GM19023 (cell line): ENCODE measurements at regions not wholly inside any gene's neighbourhood (a gene's known extent, or its start where the extent isn't known, plus 50 kb on each side); places are given as distances from the start of the nearest gene placed in this dataset.

ENCODE experiments used
- ATAC-seq: cut with Tn5 transposase; IDR thresholded peaks from one replicate; pipeline ENCODE4 v1.9.1; 2021; ENCODE audit warnings: mild to moderate bottlenecking, moderate library complexity; ENCODE audit not compliant: unreplicated experiment

DNA sequence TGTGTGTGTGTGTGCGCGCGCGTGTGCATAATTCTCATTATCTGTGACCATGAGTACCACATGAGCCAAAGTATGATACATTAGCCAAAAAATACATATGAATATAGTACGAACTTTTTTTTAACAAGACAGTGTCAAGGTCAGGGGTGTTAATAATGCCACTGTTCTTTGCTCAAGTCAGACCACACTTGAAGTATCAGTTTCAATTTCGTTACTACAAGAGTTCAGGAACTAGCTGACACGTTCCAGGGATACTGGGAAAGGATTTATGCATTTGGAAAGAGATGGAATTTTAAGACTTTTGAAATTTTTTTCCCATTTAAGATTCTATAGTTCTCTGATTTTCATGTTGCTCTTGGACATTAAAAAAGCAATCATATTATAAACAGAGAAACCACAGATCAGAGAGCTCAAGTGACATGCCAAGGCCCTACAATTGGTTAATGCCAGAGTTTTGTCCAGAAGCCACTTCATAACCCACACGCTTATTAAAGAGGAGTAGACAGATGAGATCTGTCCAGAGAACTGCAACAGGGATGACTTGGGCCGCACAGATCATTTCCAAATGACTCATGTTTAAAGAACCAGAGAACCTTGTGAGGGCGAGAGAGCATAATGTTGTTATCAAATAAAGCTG lies 718.8 kb upstream of the SGCG start:
- no peak for ATAC-seq

DNA sequence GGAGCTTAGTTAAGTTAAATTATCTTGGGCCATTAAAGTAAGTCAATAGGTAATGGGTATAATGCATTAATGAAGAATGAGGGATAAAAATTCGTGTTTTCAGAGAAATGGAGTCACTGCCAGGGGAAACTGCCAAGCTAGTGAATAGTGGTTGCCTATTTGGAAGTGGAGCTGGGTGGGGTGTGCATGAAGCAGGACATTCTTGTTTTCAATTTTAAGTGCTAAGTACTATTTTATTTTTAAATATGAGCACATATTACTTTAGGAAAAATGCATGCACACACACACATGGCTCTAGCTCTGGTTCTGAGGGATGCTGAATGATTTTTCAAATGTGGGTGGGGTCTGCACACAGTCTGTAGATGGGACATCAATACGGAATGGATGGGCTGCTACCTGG lies 717.7 kb upstream of the SGCG start:
- no peak for ATAC-seq

DNA sequence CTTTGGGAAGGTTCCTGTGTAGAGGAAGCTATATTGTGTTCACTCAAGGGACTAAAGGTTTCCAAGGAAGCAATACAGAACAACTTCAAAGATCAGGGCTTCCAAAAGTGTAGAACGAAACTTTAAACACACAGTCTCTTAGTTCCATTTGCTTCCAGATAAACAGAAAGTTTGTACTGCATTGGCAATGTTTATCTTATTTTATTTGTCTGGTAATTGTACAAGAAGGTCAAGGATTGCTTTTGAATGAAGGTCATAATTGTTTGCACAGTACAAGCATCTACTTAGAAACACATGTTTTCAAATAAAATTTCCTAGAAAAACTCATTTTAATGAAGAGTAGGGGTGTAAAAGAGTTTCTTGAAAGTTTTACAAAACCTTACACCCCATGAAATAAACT lies 712.7 kb upstream of the SGCG start:
- ATAC-seq: no peak

- no peak for ATAC-seq
Measured at GRCh38 chr13:22468824-22469223, 712.0 kb upstream of the SGCG start.

DNA sequence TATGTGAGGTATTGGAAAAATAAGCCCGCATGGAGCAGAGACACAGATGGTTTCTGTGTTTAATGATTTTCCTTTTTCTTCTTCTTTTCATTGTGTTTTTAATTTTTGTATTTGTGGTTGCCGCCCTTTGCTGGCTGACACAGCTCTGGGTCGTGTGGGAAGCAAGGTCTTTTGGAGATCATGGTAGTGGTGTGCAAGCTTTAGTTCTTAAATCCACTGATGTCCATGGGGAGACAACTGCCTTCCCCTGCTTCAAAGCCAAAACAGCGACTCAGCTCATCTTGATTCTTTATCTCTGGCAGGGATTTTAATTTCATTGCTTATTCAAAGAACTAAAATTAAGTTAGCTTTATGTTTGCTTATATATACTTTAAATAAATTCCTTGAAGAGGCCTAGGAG lies 711.3 kb upstream of the SGCG start:
- ATAC-seq: no peak

DNA sequence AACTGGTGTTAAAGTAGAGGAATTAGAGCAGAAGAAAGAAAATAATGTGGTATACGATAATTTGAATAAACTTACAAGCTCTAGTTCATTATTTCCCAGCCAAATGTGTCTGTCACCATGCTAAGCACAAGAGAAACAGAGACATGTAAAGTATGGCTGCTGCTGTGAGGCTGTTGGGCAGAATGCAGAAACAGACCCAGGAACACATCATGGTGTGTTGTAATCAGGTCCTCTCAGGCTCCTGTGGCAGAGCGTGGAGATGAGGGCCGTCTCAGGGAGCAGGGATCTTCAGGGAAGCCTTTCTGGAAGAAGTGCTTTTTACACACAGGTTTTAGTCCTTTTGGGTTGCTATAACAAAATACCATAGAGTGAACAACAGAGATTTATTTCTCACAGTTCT lies 710.7 kb upstream of the SGCG start:
- no peak for ATAC-seq

- ATAC-seq: no peak
Measured at GRCh38 chr13:22482496-22483000, 698.2 kb upstream of the SGCG start.

- ATAC-seq: no peak
Measured at GRCh38 chr13:22483276-22483675, 697.5 kb upstream of the SGCG start.

DNA sequence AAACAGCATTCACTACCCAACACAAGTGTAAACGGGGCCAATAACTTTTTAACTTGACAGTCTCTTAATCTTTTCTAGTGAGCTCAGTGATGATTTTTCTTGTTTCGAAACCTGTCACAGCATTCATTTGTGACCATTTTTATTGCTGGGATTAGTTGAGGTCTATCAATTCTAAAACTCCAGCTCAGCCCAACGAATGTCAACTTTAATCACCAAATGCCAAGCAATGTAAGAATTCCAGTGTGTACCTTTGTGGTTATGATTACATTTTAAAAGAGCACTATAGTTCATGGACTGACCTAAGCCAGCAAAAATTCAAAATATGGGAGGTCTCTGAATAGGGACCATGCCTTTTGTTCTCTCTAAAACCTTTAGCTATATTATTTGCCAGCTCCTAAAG lies 694.3 kb upstream of the SGCG start:
- ATAC-seq: no peak

DNA sequence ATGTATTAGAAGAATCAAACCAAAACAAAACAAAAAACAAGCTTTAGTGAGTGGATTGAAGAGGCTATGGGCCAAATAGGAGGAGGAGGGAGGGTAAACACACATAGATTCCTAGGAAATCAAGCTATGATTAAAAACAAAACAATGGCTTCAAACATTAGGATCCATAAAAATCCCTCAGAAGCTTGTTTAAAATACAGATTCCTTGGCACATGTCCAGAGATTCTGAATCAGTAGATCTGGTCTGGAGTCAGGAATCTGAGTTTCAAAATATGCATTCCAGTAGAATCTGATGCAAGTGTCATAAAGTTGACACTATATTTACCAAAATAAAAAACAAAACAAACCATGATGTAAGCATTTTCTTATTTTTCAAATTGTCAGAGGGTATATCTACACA lies 692.8 kb upstream of the SGCG start:
- no peak for ATAC-seq

- no peak for ATAC-seq
Measured at GRCh38 chr13:22489771-22490170, 691.0 kb upstream of the SGCG start.

- no peak for ATAC-seq
Measured at GRCh38 chr13:22495819-22496218, 685.0 kb upstream of the SGCG start.

DNA sequence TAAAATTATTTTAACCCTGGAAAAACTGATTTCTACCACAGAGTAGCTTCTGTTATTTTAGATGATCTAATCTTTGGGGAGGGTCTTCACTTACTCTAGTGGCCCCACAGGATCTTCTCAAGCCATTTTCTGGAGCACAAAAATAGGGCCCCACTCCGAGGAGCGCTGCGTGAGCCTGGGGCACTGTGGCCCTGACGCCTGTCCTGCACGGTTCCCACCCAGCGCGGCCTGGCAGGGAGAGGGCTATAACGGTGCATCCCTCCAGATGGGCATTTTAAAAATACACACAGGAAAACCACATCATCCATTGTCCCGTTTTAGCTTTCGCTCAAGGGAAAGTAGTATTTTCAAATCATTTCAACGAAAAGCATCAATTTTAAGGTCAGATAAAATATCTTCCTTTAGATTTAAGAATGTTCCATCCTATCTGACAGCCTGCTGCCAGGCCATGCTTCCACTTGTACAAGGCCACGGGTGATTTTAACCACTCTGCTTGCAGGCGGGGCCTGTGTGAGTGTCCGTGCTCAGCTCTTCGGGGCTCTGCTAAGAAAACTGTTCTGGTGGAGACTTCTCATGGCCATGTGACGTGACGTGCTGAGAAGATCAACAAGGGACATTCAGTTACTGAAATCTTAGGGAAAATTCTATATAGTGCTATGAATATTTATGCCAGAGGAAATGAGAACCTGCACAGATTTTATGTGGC lies 683.8 kb upstream of the SGCG start:
- ATAC-seq: no peak

GRCh38 chr13:22497991-22498780 lies 682.6 kb upstream of the SGCG start:
- ATAC-seq: no peak

GRCh38 chr13:22499919-22500318 lies 680.9 kb upstream of the SGCG start:
- no peak for ATAC-seq

DNA sequence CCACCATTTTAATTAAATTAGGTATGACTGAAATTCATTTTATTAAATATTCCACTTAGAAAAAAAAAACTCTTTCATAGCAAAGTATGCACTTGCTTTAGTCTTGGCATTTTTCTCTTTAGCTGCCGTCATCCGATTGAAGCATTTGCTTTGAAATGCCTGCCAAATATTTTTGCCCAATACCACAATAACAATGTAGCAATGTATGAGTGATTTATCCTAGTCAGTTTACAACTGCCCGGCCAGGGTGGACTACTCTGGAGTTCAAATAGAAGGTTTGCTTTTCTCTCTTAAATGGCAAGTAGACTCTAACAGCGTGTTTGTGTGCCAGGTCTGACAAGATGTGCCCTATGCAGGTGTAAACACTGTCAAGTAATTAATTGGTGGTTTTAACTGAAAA lies 675.3 kb upstream of the SGCG start:
- no peak for ATAC-seq

DNA sequence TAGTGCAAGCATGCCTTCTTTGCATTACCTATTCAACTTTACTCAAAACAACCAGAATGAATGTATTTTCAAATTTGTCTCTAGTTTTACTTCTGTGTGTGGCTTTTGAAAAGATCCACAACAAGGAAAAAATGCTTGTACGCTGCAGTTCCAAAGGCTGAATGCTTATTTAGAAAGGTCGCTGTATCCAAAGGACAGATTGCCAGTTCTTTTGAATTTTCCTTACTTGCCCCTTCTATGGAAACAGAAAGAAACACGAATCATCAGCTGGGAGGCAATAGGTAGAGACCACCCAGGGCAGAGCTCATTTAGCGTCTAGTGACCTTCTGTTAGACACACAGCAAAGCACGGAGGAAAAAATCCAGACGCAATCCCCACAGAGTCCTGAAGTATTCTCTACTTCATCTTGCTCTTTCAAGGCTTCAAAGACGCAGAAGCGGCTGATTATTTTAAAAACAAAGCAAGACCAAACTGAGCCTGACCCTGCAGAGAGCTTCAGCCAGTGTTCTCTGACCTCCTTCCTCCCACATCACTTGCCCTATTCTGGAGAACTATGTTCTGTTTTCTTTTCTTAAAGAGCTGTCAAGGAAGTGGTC lies 674.6 kb upstream of the SGCG start:
- ATAC-seq: no peak

GRCh38 chr13:22517544-22517943 lies 663.2 kb upstream of the SGCG start:
- ATAC-seq: no peak

- no peak for ATAC-seq
Measured at GRCh38 chr13:22536851-22537250, 643.9 kb upstream of the SGCG start.

DNA sequence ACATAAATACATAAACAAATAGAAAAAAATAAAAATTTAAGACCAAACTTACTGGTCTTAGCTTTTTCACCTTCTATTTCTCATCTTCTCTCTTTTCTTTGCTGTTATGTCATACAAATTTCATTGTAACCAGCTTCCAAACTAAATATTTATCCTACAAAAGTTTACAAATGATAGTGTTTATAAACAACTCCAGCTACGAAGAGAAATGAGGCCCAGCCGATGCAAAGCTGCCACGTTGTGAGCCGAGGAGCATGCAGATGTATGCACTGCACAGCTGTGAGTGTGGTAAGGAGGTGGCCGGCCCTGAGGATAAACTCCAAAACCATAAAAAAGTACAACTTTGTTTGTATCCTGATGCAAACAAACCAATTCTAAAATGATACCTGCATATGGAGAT lies 642.4 kb upstream of the SGCG start:
- ATAC-seq: no peak

GRCh38 chr13:22549126-22549525 lies 631.7 kb upstream of the SGCG start:
- no peak for ATAC-seq

DNA sequence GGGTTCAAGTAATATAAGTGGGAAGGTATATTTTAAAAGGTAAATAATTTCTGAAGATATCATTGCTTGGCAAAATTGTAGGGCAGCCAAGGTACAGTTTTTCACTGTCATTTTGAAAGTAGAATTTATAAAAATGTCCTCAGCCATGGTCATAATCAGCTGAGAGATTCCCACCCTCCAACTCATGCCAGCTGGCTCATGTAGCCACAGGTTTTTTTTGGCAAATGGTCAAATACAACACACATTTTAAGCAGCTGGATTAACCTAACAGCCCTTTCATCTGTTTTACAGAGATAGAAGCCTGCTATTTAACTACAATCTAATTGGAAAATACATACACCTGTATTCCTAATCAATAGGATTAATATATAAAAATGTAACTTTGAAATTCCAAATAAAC lies 619.2 kb upstream of the SGCG start:
- ATAC-seq: no peak
